ENCODE measurements at regions not wholly inside any gene's neighbourhood (a gene's known extent, or its start where the extent isn't known, plus 50 kb on each side); places are given as distances from the start of the nearest gene placed in this dataset.

DNA sequence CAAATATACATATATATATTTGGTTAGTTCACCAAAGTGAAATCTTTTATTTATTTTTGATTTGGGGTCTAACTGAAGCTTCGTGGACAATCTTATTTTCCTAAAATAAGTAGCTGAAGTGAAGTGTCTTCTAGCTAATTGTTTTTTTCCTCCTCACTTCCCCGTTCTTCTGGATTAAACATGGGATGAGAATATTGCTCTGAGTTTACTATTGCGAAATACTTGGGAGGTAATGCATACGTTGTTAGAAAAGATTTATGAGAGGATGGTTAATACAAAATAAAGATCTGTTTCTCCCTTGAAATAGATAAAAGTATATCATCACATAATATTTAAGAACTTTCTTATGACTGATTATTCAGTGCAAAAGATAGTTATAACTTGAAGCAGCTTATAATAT is 228.3 kb upstream of the TPK1 start:
- H3K9me3 ChIP-seq (ENCODE audit: insufficient read depth, low read depth, low read length): no peaks in the 10 kb centered on the region
- H3K27me3 ChIP-seq (ENCODE audit: insufficient read depth, low read length): no peaks in the 10 kb centered on the region
- no peak overlapping the region for H3K27ac ChIP-seq (ENCODE audit: low read length)
- no peaks in the 10 kb centered on the region for H3K4me1 ChIP-seq (ENCODE audit: insufficient read depth, low read length)
- no peak overlapping the region for H3K9ac ChIP-seq (ENCODE audit: low read depth, low read length)
- no peak overlapping the region for H3K4me3 ChIP-seq (ENCODE audit: low read length)
- no peaks in the 10 kb centered on the region for H3K36me3 ChIP-seq (ENCODE audit: insufficient read depth, low read depth, low read length)

DNA sequence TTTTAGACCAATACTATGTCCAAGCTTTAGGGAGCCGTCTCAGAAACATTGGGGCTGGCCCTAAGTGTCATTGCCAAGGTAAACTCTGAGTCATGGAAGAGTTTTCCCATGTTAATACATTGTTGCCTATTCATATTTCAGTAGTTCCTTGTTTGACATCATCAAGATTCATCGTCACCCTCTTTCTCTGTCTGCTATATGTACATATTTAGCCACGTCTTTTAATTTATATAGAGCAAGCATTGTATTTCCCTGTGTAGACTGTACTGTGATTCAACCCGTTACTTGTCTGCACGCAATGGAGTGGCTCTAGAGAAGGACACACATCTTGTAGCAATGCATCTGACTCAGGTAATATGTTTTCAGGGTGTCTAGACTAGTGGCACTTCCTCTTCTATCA is 217.9 kb upstream of the TPK1 start:
- H3K36me3 ChIP-seq (ENCODE audit: insufficient read depth, low read depth, low read length): no peaks in the 10 kb centered on the region
- H3K4me1 ChIP-seq (ENCODE audit: insufficient read depth, low read length): no peaks in the 10 kb centered on the region
- no peaks in the 10 kb centered on the region for H3K9me3 ChIP-seq (ENCODE audit: insufficient read depth, low read depth, low read length)
- H3K4me3 ChIP-seq (ENCODE audit: low read length): no peak overlapping the region
- no peak overlapping the region for H3K27ac ChIP-seq (ENCODE audit: low read length)
- H3K9ac ChIP-seq (ENCODE audit: low read depth, low read length): no peak overlapping the region
- no peaks in the 10 kb centered on the region for H3K27me3 ChIP-seq (ENCODE audit: insufficient read depth, low read length)

DNA sequence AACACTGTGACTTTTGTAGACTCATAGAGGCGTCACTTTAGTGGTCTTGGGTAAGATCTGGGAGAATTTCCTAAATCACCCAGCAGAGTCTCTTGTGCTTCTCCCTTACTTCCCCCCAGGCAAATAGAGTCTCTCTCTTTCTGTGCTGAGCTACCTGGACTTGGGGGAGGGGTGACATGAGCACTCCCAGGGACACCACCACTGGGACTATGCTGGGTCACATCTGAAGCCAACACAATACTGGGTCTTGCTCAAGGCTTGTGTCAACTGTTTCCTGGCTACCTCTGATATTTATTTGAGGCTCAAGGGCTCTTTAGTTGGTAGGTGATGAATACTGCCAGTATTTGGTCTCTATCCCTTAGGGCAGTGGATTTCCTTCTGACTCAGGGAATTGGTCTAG is 214.6 kb upstream of the TPK1 start:
- no peaks in the 10 kb centered on the region for H3K27me3 ChIP-seq (ENCODE audit: insufficient read depth, low read length)
- no peak overlapping the region for H3K27ac ChIP-seq (ENCODE audit: low read length)
- H3K4me1 ChIP-seq (ENCODE audit: insufficient read depth, low read length): no peaks in the 10 kb centered on the region
- H3K36me3 ChIP-seq (ENCODE audit: insufficient read depth, low read depth, low read length): no peaks in the 10 kb centered on the region
- no peak overlapping the region for H3K4me3 ChIP-seq (ENCODE audit: low read length)
- no peak overlapping the region for H3K9ac ChIP-seq (ENCODE audit: low read depth, low read length)
- no peaks in the 10 kb centered on the region for H3K9me3 ChIP-seq (ENCODE audit: insufficient read depth, low read depth, low read length)

DNA sequence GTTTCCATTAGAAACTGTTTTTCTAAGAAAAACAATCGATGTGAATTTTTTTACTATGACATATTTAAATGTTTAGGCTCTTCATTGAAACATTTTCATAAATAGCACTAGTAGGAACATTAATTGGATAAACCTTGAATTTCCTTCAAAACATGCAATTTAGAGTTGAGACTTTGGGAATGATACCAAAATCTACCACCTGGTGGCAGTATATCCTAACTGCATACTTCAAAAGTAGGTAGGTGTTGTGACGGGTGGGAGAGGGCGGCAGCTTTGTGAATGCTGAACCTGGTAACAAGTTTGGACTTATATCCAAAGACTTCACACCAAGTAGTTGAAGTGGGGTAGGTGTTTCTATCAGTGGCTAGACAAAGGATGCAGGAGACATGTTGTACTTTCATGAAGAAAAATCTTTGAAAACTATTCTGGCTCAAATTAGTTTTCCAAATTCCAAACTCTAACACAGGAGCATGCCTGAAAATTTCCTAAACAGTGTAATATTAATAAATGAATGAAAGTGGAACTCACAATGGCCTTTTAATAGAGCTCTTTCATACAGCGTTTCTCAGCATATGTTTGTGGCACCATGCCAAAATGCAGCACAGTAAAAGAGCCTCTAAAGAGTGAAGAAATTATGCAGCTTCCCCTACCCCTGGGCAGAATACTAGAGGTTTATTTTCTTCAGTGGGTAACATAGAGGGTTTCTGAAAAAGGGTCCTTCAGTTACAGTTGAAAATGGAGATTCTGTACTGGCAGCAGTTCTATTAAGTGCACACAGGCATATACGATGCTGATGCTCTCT is 201.0 kb upstream of the TPK1 start:
- Histone ChIP-seq H3K9ac (ENCODE audit: low read depth, low read length) (no peak overlapping the region), H3K27me3 (ENCODE audit: insufficient read depth, low read length) (no peaks in the 10 kb centered on the region), H3K4me1 (ENCODE audit: insufficient read depth, low read length) (no peaks in the 10 kb centered on the region), H3K4me3 (ENCODE audit: low read length) (no peak overlapping the region), H3K27ac (ENCODE audit: low read length) (no peak overlapping the region), H3K9me3 (ENCODE audit: insufficient read depth, low read depth, low read length) (peaks cover 13% of the 10 kb centered on the region; the same call in 1 of the 2 replicates), H3K36me3 (ENCODE audit: insufficient read depth, low read depth, low read length) (no peaks in the 10 kb centered on the region)

DNA sequence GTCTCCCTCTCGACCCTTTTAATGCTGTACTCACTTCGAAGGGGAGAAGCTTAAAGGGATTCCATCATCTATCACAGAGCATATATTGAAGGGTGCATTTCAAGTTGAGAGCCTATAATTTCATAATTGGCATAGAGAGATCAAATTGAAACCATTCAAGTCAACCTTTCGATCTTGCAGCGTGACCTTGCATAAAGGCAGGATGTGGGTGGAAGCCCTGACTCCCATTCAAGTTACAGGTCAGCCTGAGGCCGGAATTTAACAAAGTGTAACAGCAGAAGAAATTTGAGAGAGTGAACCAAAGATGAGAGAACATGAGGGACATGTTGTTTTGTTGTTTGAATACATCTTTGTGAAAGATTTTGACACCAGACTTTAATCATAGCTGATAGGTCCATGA is 195.3 kb upstream of the TPK1 start:
- no peaks in the 10 kb centered on the region for H3K27me3 ChIP-seq (ENCODE audit: insufficient read depth, low read length)
- H3K9me3 ChIP-seq (ENCODE audit: insufficient read depth, low read depth, low read length): peaks cover 13% of the 10 kb centered on the region; the same call in 1 of the 2 replicates
- no peaks in the 10 kb centered on the region for H3K4me1 ChIP-seq (ENCODE audit: insufficient read depth, low read length)
- H3K9ac ChIP-seq (ENCODE audit: low read depth, low read length): no peak overlapping the region
- H3K27ac ChIP-seq (ENCODE audit: low read length): no peak overlapping the region
- H3K36me3 ChIP-seq (ENCODE audit: insufficient read depth, low read depth, low read length): no peaks in the 10 kb centered on the region
- no peak overlapping the region for H3K4me3 ChIP-seq (ENCODE audit: low read length)

DNA sequence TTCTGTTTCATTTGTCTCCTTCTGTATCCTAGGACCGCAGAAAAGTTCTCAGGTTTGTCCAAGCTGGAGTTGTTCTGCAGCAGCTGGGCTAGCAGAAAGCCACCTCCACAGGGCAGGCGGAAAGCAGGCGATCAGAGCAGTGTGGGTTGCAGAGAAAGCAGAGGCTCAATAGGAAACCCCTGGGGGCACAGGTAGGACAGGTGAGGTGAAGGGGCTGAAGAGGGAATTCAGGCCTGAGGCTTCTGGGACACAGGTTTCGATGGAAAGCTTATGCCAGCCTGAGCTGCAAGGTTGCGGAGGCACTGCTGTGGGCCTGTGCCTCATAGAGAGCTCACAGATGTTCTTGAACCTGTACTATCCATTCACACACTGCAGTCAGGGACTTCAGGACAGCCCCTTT is 194.9 kb upstream of the TPK1 start:
- no peak overlapping the region for H3K4me3 ChIP-seq (ENCODE audit: low read length)
- no peaks in the 10 kb centered on the region for H3K36me3 ChIP-seq (ENCODE audit: insufficient read depth, low read depth, low read length)
- H3K4me1 ChIP-seq (ENCODE audit: insufficient read depth, low read length): no peaks in the 10 kb centered on the region
- H3K9me3 ChIP-seq (ENCODE audit: insufficient read depth, low read depth, low read length): peaks cover 13% of the 10 kb centered on the region; the same call in 1 of the 2 replicates
- no peak overlapping the region for H3K27ac ChIP-seq (ENCODE audit: low read length)
- no peaks in the 10 kb centered on the region for H3K27me3 ChIP-seq (ENCODE audit: insufficient read depth, low read length)
- H3K9ac ChIP-seq (ENCODE audit: low read depth, low read length): no peak overlapping the region

DNA sequence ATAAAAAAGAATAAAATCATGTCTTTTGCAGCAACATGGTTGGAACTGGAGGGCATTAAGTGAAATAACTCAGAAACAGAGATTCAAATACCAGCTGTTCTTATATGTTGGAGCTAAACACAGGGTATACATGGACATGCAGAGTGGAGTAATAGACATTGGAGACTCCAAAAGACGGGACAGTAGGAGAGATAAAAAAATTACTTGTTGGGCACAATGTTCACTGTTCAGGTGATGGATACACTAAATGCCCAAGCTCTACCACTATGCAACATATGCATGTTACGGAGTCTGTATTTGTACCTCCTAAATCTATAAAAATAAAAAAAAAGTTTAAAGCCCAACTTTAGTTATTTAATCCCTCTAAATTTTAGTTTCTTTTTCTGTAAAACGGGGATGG is 184.6 kb upstream of the TPK1 start:
- Histone ChIP-seq H3K27me3 (ENCODE audit: insufficient read depth, low read length) (no peaks in the 10 kb centered on the region), H3K4me3 (ENCODE audit: low read length) (no peak overlapping the region), H3K27ac (ENCODE audit: low read length) (no peak overlapping the region), H3K36me3 (ENCODE audit: insufficient read depth, low read depth, low read length) (no peaks in the 10 kb centered on the region), H3K9me3 (ENCODE audit: insufficient read depth, low read depth, low read length) (no peaks in the 10 kb centered on the region), H3K9ac (ENCODE audit: low read depth, low read length) (no peak overlapping the region), H3K4me1 (ENCODE audit: insufficient read depth, low read length) (no peaks in the 10 kb centered on the region)

DNA sequence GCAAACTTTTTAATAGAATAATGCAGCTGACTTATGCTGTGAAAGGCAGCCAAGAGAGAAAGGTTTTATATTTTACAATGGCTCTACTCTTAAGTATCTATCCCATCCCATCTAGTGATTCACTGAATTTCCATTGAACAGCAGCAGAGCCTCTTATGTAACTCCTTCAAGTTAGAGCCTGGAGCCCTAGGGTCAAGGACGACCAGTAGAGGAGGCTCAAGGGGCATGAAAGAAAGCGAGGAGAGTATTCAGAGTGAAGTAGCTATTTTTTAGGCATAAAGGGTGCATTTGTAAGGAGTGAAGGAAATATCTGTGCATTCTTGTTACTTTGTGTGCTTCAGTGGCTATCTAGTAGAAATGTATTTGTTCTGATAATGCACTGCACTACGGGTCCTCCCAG is 180.2 kb upstream of the TPK1 start:
- no peaks in the 10 kb centered on the region for H3K36me3 ChIP-seq (ENCODE audit: insufficient read depth, low read depth, low read length)
- no peaks in the 10 kb centered on the region for H3K27me3 ChIP-seq (ENCODE audit: insufficient read depth, low read length)
- H3K9me3 ChIP-seq (ENCODE audit: insufficient read depth, low read depth, low read length): no peaks in the 10 kb centered on the region
- no peaks in the 10 kb centered on the region for H3K4me1 ChIP-seq (ENCODE audit: insufficient read depth, low read length)
- no peak overlapping the region for H3K9ac ChIP-seq (ENCODE audit: low read depth, low read length)
- H3K27ac ChIP-seq (ENCODE audit: low read length): no peak overlapping the region
- no peak overlapping the region for H3K4me3 ChIP-seq (ENCODE audit: low read length)

DNA sequence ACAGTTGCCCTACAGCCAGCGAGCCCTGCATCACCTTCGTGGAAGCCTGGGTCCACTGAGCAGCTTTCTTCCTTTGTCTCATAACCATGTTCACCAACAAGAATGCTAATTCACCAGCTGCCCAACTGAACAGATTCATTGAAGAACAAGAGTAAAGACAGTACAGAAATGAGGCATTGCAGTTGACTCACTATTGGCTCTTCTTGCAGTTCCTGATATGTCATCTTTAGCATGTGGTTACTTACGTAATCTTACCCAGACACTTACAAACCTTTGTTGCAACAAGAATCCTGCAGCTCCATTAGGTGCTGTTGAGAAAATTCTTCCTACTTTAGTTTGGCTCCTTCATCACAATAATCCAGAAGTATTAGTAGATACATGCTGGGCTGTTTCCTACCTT is 174.0 kb upstream of the TPK1 start:
- H3K27ac ChIP-seq (ENCODE audit: low read length): no peak overlapping the region
- H3K9ac ChIP-seq (ENCODE audit: low read depth, low read length): no peak overlapping the region
- H3K9me3 ChIP-seq (ENCODE audit: insufficient read depth, low read depth, low read length): no peaks in the 10 kb centered on the region
- no peak overlapping the region for H3K4me3 ChIP-seq (ENCODE audit: low read length)
- no peaks in the 10 kb centered on the region for H3K4me1 ChIP-seq (ENCODE audit: insufficient read depth, low read length)
- H3K27me3 ChIP-seq (ENCODE audit: insufficient read depth, low read length): no peaks in the 10 kb centered on the region
- H3K36me3 ChIP-seq (ENCODE audit: insufficient read depth, low read depth, low read length): no peaks in the 10 kb centered on the region

DNA sequence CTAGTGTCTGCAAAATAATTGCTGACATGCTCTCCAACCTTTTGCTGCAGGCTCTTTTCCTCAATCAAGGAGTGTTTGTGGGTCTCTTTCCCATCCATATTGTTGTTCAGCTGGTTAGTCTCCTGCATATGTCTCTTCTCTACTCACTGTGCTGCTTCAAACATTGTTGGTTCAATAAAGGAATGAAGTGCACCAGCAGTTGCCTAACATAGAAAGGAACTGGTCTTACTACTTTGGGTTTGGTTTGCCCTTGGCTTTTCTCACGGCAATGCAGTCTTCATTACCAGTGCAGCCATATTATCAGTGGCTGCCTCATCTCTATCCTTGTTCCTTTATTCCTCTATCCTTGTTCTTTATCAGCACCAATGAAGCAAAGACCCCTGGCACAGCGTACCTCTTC is 169.7 kb upstream of the TPK1 start:
- Histone ChIP-seq H3K9ac (ENCODE audit: low read depth, low read length) (no peak overlapping the region), H3K4me3 (ENCODE audit: low read length) (no peak overlapping the region), H3K9me3 (ENCODE audit: insufficient read depth, low read depth, low read length) (no peaks in the 10 kb centered on the region), H3K27me3 (ENCODE audit: insufficient read depth, low read length) (no peaks in the 10 kb centered on the region), H3K36me3 (ENCODE audit: insufficient read depth, low read depth, low read length) (no peaks in the 10 kb centered on the region), H3K4me1 (ENCODE audit: insufficient read depth, low read length) (no peaks in the 10 kb centered on the region), H3K27ac (ENCODE audit: low read length) (no peak overlapping the region)

DNA sequence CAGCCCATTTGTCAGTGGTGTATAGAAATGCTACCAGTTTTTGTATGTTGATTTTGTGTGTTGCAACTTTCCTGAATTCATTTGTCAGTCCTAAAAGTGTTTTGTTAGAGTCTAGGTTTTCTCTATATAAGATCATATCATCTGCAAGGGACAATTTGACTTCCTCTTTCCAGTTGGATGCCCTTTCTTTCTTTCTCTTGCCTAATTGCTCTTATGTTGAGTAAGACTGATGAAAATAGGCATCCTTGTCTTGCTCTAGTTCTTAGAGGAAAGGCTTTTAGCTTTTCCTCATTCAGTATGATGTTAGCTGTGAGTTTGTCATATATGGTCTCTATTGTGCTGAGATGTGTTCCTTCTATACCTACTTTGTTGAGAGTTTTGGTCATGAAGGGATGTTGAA is 161.7 kb upstream of the TPK1 start:
- Histone ChIP-seq H3K4me1 (ENCODE audit: insufficient read depth, low read length) (no peaks in the 10 kb centered on the region), H3K36me3 (ENCODE audit: insufficient read depth, low read depth, low read length) (no peaks in the 10 kb centered on the region), H3K27me3 (ENCODE audit: insufficient read depth, low read length) (no peaks in the 10 kb centered on the region), H3K4me3 (ENCODE audit: low read length) (no peak overlapping the region), H3K27ac (ENCODE audit: low read length) (no peak overlapping the region), H3K9me3 (ENCODE audit: insufficient read depth, low read depth, low read length) (peaks cover 24% of the 10 kb centered on the region), H3K9ac (ENCODE audit: low read depth, low read length) (no peak overlapping the region)

DNA sequence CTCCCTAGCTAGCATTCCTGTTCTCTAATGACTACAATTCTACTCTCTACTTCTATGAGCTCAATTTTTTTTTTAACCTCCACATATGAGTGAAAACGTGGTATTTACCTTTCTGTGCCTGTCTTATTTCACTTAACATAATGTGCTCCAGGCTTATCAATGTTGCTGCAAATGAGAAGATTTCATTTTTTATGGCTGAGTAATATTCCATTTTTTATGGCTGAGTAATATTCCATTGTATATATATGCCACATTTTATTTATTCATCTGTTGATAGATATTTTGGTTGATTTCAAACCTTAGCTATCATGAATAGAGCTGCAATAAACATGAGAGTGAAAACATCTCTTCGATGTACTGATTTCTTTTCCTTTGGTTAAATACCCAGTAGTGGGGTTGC is 159.6 kb upstream of the TPK1 start:
- Histone ChIP-seq H3K27me3 (ENCODE audit: insufficient read depth, low read length) (no peaks in the 10 kb centered on the region), H3K27ac (ENCODE audit: low read length) (no peak overlapping the region), H3K4me3 (ENCODE audit: low read length) (no peak overlapping the region), H3K4me1 (ENCODE audit: insufficient read depth, low read length) (no peaks in the 10 kb centered on the region), H3K9ac (ENCODE audit: low read depth, low read length) (no peak overlapping the region), H3K36me3 (ENCODE audit: insufficient read depth, low read depth, low read length) (no peaks in the 10 kb centered on the region), H3K9me3 (ENCODE audit: insufficient read depth, low read depth, low read length) (peaks cover 24% of the 10 kb centered on the region)
